ENCODE measurements at regions not wholly inside any gene's neighbourhood (a gene's known extent, or its start where the extent isn't known, plus 50 kb on each side); places are given as distances from the start of the nearest gene placed in this dataset.

DNA sequence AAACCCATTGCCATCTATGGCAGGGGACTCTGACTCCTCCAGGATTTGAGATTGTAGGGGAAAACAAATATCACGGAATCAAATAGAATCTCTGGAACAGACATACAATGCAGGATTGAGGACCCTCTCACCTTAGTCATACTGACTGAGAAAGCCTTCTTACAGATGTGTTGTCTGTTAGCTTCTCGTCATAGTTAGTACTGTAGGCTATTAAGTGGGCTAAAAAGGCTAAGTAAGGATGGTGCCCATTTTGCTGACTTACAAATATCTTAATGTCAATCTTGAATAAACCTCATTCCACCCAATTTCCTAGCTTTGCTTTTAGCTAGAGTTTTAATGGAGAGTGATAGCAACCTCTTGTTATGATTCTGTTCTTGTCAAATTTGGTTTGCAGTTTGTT lies 352.4 kb downstream of the QKI start:
- H3K27me3 ChIP-seq (ENCODE audit: control insufficient read depth in 1 of 2, insufficient read depth in 2 of 2, low read length in 2 of 2), result peaks cover 0 to 7% of the 10 kb centered on the region in 2 experiments; a peak in 2 of 5 replicates
- DNase-seq (ENCODE audit: low spot score) (no peak), FAIRE-seq (no peak), ATAC-seq (no peak)
- no peak overlapping the region for H3K27ac ChIP-seq (ENCODE audit: extremely low read length, insufficient read depth, low read length)
- in situ Hi-C loops (cut with HindIII; ENCODE audit: extremely low pct_ligation_motif_present, low pct_unique_long_range_greater_than_20kb) (no loop called here), intact Hi-C loops (cut with micrococcal nuclease; ENCODE audit: unreplicated experiment) (no loop called here)
- CTCF ChIA-PET (ENCODE audit: low intra/inter-chr PET ratio, low total read pairs), result no interaction called here
- H3K36me3 ChIP-seq (replicated peaks in 1 of 2; ENCODE audit: control insufficient read depth in 1 of 2, insufficient read depth in 2 of 2, low read length in 2 of 2), result no peaks in the 10 kb centered on the region
- H4K20me1 ChIP-seq (ENCODE audit: insufficient read depth, low read length), result no peaks in the 10 kb centered on the region
- H2AFZ ChIP-seq (ENCODE audit: low read length), result no peak overlapping the region
- BruUV-seq (replicated peaks), result no TSS peak
- no peak overlapping the region for H3K9ac ChIP-seq (ENCODE audit: insufficient read depth, low read depth, low read length)
- H3K9me3 ChIP-seq (ENCODE audit: low read length), result no peaks in the 10 kb centered on the region
- no peaks in the 10 kb centered on the region for H3K4me1 ChIP-seq (ENCODE audit: insufficient read depth, low read length)
- H3K79me2 ChIP-seq (ENCODE audit: insufficient read depth, low read length), result no peaks in the 10 kb centered on the region
- H3K4me3 ChIP-seq (replicated peaks in 1 of 3; ENCODE audit: insufficient read depth in 1 of 3, low read depth in 2 of 3, low read length in 3 of 3), result no peak overlapping the region
- TF ChIP-seq, protein P1, sequence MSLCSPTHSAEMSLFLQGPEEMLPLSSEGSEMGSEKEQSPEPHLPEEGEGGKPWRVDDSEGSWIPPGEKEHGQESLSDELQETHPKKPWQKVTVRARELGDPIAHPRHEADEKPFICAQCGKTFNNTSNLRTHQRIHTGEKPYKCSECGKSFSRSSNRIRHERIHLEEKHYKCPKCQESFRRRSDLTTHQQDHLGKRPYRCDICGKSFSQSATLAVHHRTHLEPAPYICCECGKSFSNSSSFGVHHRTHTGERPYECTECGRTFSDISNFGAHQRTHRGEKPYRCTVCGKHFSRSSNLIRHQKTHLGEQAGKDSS (CRISPR knock-in tag; IDR thresholded peaks at IDR 0.05; ENCODE audit: borderline replicate concordance, low read depth), result no peak
- TF ChIP-seq TMF1 (CRISPR knock-in tag; IDR thresholded peaks at IDR 0.05; ENCODE audit: low read depth) (no peak), ZFP36L1 (CRISPR knock-in tag; IDR thresholded peaks at IDR 0.05) (no peak), MZF1 (CRISPR knock-in tag; IDR thresholded peaks at IDR 0.05; ENCODE audit: borderline replicate concordance) (no peak), EZH2 (conservative IDR thresholded peaks at IDR 0.05; ENCODE audit: low read depth, low read length) (no peak), PRMT3 (CRISPR knock-in tag; IDR thresholded peaks at IDR 0.05; ENCODE audit: borderline replicate concordance, low read depth) (no peak), HOXA7 (CRISPR knock-in tag; IDR thresholded peaks at IDR 0.05) (no peak), REL (CRISPR knock-in tag; conservative IDR thresholded peaks at IDR 0.05) (no peak), KLF9 (CRISPR knock-in tag; IDR thresholded peaks at IDR 0.05; ENCODE audit: low read depth) (no peak), CHD2 (IDR thresholded peaks at IDR 0.05; ENCODE audit: low read depth, low read length) (no peak), FOXM1 (CRISPR knock-in tag; IDR thresholded peaks at IDR 0.05) (no peak), XBP1 (CRISPR knock-in tag; IDR thresholded peaks at IDR 0.05) (no peak), ZNF83 (CRISPR knock-in tag; IDR thresholded peaks at IDR 0.05; ENCODE audit: borderline replicate concordance) (no peak)
- TF ChIP-seq, protein P2, sequence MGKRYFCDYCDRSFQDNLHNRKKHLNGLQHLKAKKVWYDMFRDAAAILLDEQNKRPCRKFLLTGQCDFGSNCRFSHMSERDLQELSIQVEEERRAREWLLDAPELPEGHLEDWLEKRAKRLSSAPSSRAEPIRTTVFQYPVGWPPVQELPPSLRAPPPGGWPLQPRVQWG (CRISPR knock-in tag; IDR thresholded peaks at IDR 0.05; ENCODE audit: borderline replicate concordance, low read depth), result no peak
- TF ChIP-seq, protein P3, sequence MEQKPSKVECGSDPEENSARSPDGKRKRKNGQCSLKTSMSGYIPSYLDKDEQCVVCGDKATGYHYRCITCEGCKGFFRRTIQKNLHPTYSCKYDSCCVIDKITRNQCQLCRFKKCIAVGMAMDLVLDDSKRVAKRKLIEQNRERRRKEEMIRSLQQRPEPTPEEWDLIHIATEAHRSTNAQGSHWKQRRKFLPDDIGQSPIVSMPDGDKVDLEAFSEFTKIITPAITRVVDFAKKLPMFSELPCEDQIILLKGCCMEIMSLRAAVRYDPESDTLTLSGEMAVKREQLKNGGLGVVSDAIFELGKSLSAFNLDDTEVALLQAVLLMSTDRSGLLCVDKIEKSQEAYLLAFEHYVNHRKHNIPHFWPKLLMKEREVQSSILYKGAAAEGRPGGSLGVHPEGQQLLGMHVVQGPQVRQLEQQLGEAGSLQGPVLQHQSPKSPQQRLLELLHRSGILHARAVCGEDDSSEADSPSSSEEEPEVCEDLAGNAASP (CRISPR knock-in tag; IDR thresholded peaks at IDR 0.05; ENCODE audit: borderline replicate concordance), result no peak
- POLR2A ChIA-PET, result no interaction called here
- no peak overlapping the region for H3K4me2 ChIP-seq (ENCODE audit: low read depth, low read length)
- 3% methylated on average over 2 of the region's 2 CpGs for WGBS (ENCODE audit: low lambda C conversion rate)

Data from HepG2 (cell line).